Fibroblast of villous mesenchyme (primary cell): ENCODE measurements at regions not wholly inside any gene's neighbourhood (a gene's known extent, or its start where the extent isn't known, plus 50 kb on each side); places are given as distances from the start of the nearest gene placed in this dataset.
"Not testable (repeated sequence)": the region's sequence is repeated elsewhere in the genome, so short reads cannot be mapped to it uniquely, and the experiment has no call there.

Experiments
- DNase-seq: peaks from one replicate; pipeline ENCODE4 v3.0.0-alpha.2; 2010; ENCODE audit warnings: low read depth
- H3K4me3 ChIP-seq: 2 replicates; pipeline ENCODE4 v1.5.1; 2011; ENCODE audit warnings: low read depth, mild to moderate bottlenecking, low read length
- TF ChIP-seq, protein P1 (sequence below): IDR thresholded peaks from 2 replicates; pipeline ENCODE4 v1.5.1; 2012; ENCODE audit warnings: low read depth, mild to moderate bottlenecking, low read length; ENCODE audit not compliant: insufficient read depth

DNA sequence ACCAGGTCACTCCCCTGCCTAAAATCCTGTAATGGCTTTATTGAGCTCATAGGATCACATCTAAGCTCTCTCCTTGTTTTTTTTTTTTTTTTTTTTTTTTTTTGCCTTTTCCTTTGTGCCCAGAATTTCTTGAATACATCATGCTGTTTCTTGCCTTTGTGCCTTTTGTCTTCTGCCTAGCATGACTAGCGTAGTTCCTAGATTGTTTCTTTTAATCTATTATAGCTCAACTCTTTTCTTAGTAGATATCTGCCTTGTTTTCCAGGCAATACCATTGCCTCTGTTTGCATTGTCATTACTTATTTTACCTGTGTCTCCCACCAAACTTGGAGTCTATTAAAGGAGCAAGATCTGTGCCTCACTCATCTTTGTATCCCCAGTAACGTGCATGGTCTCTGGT lies 106.1 kb upstream of the C9orf72 start:
- DNase-seq, result no peak
- H3K4me3 ChIP-seq, result no peak overlapping the region
- TF ChIP-seq, protein P1, sequence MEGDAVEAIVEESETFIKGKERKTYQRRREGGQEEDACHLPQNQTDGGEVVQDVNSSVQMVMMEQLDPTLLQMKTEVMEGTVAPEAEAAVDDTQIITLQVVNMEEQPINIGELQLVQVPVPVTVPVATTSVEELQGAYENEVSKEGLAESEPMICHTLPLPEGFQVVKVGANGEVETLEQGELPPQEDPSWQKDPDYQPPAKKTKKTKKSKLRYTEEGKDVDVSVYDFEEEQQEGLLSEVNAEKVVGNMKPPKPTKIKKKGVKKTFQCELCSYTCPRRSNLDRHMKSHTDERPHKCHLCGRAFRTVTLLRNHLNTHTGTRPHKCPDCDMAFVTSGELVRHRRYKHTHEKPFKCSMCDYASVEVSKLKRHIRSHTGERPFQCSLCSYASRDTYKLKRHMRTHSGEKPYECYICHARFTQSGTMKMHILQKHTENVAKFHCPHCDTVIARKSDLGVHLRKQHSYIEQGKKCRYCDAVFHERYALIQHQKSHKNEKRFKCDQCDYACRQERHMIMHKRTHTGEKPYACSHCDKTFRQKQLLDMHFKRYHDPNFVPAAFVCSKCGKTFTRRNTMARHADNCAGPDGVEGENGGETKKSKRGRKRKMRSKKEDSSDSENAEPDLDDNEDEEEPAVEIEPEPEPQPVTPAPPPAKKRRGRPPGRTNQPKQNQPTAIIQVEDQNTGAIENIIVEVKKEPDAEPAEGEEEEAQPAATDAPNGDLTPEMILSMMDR, result no peak

DNA sequence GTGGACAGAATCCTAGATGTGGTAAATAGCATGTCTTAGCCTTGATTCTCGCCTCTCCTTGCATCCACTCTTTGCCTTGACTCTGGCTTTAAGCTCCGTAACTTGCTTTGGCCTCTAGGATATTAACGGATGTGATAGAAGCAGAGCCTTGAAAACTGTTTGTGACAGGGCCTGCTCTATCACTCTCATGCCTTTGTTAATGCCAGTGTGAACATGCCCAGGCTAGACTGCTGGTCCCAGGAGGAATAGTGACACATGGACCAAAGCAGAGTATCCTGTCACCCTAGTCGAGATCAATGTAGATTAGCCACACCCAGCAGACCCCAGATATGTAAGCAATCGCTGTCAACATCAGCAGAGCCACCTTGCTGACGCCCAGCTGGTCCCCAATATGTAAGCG lies 109.9 kb upstream of the C9orf72 start:
- TF ChIP-seq, protein P1, result no peak
- H3K4me3 ChIP-seq, result no peak overlapping the region
- DNase-seq, result no peak

DNA sequence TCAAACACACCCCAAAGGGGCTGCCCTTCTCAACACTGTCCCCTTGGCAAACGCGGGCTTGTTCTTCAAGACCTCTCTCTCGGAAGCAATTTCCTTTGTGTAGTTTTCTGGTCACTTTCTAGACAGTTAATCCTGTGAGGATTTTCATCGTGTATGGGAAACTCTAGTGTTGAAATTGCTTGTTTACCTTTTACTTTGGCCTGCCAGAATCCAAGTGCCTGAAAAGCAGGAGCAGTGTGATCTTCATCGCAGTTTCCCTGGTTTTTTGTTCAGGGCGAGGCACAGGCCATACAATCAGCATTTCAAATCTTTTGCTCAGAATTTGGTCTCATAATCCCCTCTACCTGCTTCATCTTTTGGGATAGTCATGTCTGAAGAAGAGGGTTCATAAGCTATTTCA lies 115.7 kb upstream of the C9orf72 start:
- H3K4me3 ChIP-seq, result no peak overlapping the region
- DNase-seq, result no peak
- TF ChIP-seq, protein P1, result no peak

DNA sequence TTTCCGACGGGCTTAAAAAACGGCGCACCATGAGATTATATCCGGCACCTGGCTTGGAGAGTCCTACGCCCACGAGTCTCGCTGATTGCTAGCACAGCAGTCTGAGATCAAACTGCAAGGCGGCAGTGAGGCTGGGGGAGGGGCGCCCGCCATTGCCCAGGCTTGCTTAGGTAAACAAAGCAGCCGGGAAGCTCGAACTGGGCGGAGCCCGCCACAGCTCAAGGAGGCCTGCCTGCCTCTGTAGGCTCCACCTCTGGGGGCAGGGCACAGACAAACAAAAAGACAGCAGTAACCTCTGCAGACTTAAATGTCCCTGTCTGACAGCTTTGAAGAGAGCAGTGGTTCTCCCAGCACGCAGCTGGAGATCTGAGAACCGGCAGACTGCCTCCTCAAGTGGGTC lies 117.5 kb upstream of the C9orf72 start:
- H3K4me3 ChIP-seq, DNase-seq: not testable (repeated sequence)

DNA sequence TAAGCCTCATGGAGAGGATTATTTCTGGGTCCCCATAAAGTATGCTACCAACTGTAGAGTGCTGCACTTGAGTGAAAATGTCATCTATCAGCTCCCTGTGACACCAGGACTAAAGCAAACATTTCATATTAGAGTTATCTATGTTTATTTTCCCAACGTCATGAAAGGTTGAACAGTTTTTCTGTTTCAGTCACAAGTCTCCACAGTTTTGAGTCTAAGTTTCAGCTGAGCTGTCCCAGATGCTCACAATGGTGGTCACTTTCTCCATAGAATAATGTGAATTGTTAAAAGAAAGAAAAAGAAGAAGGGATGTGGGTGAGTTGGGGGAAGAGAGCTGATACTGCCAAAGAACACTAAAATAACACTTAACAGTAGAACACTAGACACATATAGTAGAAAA lies 126.3 kb upstream of the C9orf72 start:
- no peak for DNase-seq
- TF ChIP-seq, protein P1, result no peak
- H3K4me3 ChIP-seq, result no peak overlapping the region

DNA sequence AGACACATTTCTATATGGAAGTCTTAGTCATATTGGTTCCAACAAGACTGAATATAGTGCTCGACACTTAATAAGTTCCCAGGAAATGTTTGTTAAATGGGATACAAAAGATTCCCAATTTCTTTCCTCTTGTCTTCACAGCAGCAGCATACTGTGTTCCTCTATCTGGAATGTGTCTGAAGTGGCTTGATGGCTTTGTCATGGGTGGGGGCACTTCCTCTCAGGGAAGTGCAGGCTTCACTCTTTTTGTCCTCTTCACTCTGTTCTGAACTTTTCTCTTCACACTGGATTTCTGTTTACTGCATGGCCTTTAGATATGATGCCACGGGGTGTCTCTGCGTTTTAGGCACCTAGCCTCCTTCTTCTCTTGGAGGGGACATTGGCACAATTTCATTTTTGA lies 127.7 kb upstream of the C9orf72 start:
- TF ChIP-seq, protein P1, result no peak
- DNase-seq, result no peak
- no peak overlapping the region for H3K4me3 ChIP-seq

DNA sequence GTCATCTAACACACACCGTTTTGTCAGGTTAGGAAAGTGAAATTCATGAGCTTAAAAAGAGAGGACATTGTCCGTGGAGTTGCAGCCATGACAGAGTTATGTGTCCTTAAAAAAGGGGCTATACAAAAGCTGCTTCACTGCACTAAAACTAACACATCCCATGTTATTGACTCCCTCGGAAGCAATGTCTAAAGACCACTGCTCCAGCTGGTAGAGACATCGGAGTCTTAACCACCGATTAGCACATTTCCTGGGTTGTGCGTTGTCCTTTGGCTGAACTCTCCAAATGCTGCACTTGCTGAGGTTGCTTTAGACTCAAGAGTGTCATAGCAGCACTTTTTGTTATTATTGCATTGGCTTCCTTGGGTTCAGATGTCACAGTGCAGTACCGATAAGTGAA lies 128.3 kb upstream of the C9orf72 start:
- DNase-seq, result peak; percentile 14
- no peak overlapping the region for H3K4me3 ChIP-seq
- TF ChIP-seq, protein P1, result no peak
